ENCODE measurements at regions not wholly inside any gene's neighbourhood (a gene's known extent, or its start where the extent isn't known, plus 50 kb on each side); places are given as distances from the start of the nearest gene placed in this dataset.

DNA sequence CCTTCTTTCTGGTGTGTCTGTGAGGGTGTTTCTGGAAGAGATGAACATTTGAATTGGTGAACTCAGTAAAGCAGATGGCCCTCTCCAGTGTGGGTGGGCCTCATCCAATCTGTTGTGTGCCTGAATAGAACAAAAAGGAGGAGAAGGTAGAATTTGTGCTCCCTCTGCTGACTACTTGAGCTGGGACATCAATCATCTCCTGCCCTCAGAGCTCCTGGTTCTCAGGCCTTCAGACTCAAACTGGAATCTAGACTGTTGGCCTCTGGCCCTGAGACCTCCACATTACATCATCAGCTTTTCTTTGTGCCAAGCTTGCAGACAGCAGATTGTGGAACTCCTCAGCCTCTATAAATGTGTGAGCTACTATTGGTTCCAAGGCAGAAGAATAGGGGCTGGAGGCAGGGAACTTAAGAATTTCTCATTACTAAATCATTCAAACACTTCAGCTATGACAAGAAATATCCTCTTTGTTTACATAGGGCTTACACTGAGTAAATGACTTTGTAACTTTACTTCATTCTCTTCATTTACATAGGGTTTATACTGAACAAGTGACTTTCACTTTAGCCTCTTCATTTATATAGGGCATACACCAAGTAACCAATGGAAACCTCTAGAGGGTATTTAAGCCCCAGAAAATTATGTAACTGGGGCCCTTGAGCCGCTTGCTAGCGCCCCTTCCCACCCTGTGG is 86.9 kb upstream of the NWD2 start:
- H3K9me3 ChIP-seq (ENCODE audit: insufficient read depth, low read length) = no peaks in the 10 kb centered on the region
- no peak overlapping the region for H3K9ac ChIP-seq (ENCODE audit: low read length)
- H3K27me3 ChIP-seq (ENCODE audit: low read depth, low read length) = no peaks in the 10 kb centered on the region
- no peaks in the 10 kb centered on the region for H4K20me1 ChIP-seq (ENCODE audit: insufficient read depth, low read length)
- no peak overlapping the region for H3K27ac ChIP-seq (ENCODE audit: low read length)
- no peaks in the 10 kb centered on the region for H3K79me2 ChIP-seq (ENCODE audit: low read length)
- no peak overlapping the region for H2AFZ ChIP-seq (ENCODE audit: low read depth, low read length)
- peak; percentile 61 for TF ChIP-seq CTCF (IDR thresholded peaks at IDR 0.05; ENCODE audit: low read depth, low read length)
- TF ChIP-seq EZH2phosphoT487 (IDR thresholded peaks at IDR 0.05; ENCODE audit: low read depth) = no peak
- H3K4me1 ChIP-seq (ENCODE audit: low read length) = peaks cover 6% of the 10 kb centered on the region; the same call in 1 of the 2 replicates
- no peak overlapping the region for H3K4me3 ChIP-seq (ENCODE audit: low read length)
- no peaks in the 10 kb centered on the region for H3K36me3 ChIP-seq (replicated peaks; ENCODE audit: low read depth, low read length)
- no peak overlapping the region for H3K4me2 ChIP-seq (ENCODE audit: low read length)

DNA sequence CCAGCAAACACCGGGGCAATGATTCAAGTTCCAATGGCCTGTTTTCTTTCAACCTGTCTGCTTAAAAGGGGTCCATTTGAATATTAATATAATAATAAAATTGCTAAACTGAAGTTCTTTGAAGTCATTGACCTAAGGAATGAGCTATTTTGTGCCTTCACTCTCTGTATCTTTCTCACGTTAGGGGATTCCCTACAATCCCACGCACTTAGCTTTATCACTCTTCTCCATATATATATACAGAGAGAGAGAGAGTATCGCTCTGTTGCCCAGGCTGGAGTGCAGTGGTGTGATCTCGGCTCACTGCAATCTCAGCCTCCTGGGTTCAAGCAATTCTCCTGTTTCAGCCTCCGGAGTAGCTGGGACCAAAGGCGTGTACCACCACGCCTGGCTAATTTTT is 83.9 kb upstream of the NWD2 start:
- Histone ChIP-seq H3K9me3 (ENCODE audit: insufficient read depth, low read length) (no peaks in the 10 kb centered on the region), H3K36me3 (replicated peaks; ENCODE audit: low read depth, low read length) (no peaks in the 10 kb centered on the region), H3K79me2 (ENCODE audit: low read length) (no peaks in the 10 kb centered on the region), H3K4me3 (ENCODE audit: low read length) (no peak overlapping the region), H3K27me3 (ENCODE audit: low read depth, low read length) (no peaks in the 10 kb centered on the region), H3K9ac (ENCODE audit: low read length) (no peak overlapping the region), H3K4me2 (ENCODE audit: low read length) (no peak overlapping the region), H3K27ac (ENCODE audit: low read length) (no peak overlapping the region), H2AFZ (ENCODE audit: low read depth, low read length) (no peak overlapping the region), H4K20me1 (ENCODE audit: insufficient read depth, low read length) (no peaks in the 10 kb centered on the region), H3K4me1 (ENCODE audit: low read length) (peaks cover 6% of the 10 kb centered on the region; the same call in 1 of the 2 replicates)
- TF ChIP-seq EZH2phosphoT487 (IDR thresholded peaks at IDR 0.05; ENCODE audit: low read depth) = no peak
- no peak for TF ChIP-seq CTCF (IDR thresholded peaks at IDR 0.05; ENCODE audit: low read depth, low read length)

- Histone ChIP-seq H3K4me1 (ENCODE audit: low read length) (no peaks in the 10 kb centered on the region), H3K27me3 (ENCODE audit: low read depth, low read length) (no peaks in the 10 kb centered on the region), H2AFZ (ENCODE audit: low read depth, low read length) (no peak overlapping the region), H3K27ac (ENCODE audit: low read length) (no peak overlapping the region), H3K79me2 (ENCODE audit: low read length) (no peaks in the 10 kb centered on the region), H3K9me3 (ENCODE audit: insufficient read depth, low read length) (no peaks in the 10 kb centered on the region), H3K4me2 (ENCODE audit: low read length) (no peak overlapping the region), H4K20me1 (ENCODE audit: insufficient read depth, low read length) (no peaks in the 10 kb centered on the region), H3K9ac (ENCODE audit: low read length) (no peak overlapping the region), H3K36me3 (replicated peaks; ENCODE audit: low read depth, low read length) (no peaks in the 10 kb centered on the region), H3K4me3 (ENCODE audit: low read length) (no peak overlapping the region)
- TF ChIP-seq CTCF (IDR thresholded peaks at IDR 0.05; ENCODE audit: low read depth, low read length) (no peak), EZH2phosphoT487 (IDR thresholded peaks at IDR 0.05; ENCODE audit: low read depth) (no peak)
Measured at GRCh38 chr4:37165844-37166243, 78.7 kb upstream of the NWD2 start.

GRCh38 chr4:37169956-37170355 is 74.6 kb upstream of the NWD2 start:
- Histone ChIP-seq H3K79me2 (ENCODE audit: low read length) (no peaks in the 10 kb centered on the region), H3K27ac (ENCODE audit: low read length) (no peak overlapping the region)
- no peak for TF ChIP-seq CTCF (IDR thresholded peaks at IDR 0.05; ENCODE audit: low read depth, low read length)
- no peak for TF ChIP-seq EZH2phosphoT487 (IDR thresholded peaks at IDR 0.05; ENCODE audit: low read depth)

More at GRCh38 chr4:37169956-37170355, 74.6 kb upstream of the NWD2 start:
- Histone ChIP-seq H3K36me3 (replicated peaks; ENCODE audit: low read depth, low read length) (no peaks in the 10 kb centered on the region), H3K4me2 (ENCODE audit: low read length) (no peak overlapping the region), H3K4me3 (ENCODE audit: low read length) (no peak overlapping the region), H4K20me1 (ENCODE audit: insufficient read depth, low read length) (no peaks in the 10 kb centered on the region), H2AFZ (ENCODE audit: low read depth, low read length) (no peak overlapping the region), H3K27me3 (ENCODE audit: low read depth, low read length) (no peaks in the 10 kb centered on the region), H3K9me3 (ENCODE audit: insufficient read depth, low read length) (no peaks in the 10 kb centered on the region), H3K9ac (ENCODE audit: low read length) (no peak overlapping the region), H3K4me1 (ENCODE audit: low read length) (no peaks in the 10 kb centered on the region)
